Activated T-helper 2 cell treated with anti-CD3 and anti-CD28 coated beads, Interferon-gamma antibody, Interleukin-2, Interleukin-4, amounts not matched to agents 10 μg/mL and 5 μg/mL and 100 μg/mL, durations not matched to agents 14 hours and 24 hours and 36 hours (primary cell): ENCODE measurements at regions not wholly inside any gene's neighbourhood (a gene's known extent, or its start where the extent isn't known, plus 50 kb on each side); places are given as distances from the start of the nearest gene placed in this dataset.

Experiments used
- DNase-seq: peaks from one replicate; pipeline ENCODE4 v3.0.0; 2021; ENCODE audit warnings: low spot score
- H3K27ac Mint-ChIP-seq: one replicate; pipeline ENCODE4 v1.8.0; 2021; ENCODE audit warnings: mixed read lengths
- H3K27me3 Mint-ChIP-seq: one replicate; pipeline ENCODE4 v1.8.0; 2021; ENCODE audit warnings: low read depth, mixed read lengths
- H3K36me3 Mint-ChIP-seq: one replicate; pipeline ENCODE4 v1.8.0; 2021; ENCODE audit warnings: low read depth, mixed read lengths
- H3K4me1 Mint-ChIP-seq: one replicate; pipeline ENCODE4 v1.8.0; 2021; ENCODE audit warnings: low read depth, mixed read lengths
- H3K4me3 Mint-ChIP-seq: one replicate; pipeline ENCODE4 v1.8.0; 2021; ENCODE audit warnings: low read depth, mild to moderate bottlenecking, moderate library complexity, mixed read lengths
- H3K9me3 Mint-ChIP-seq: one replicate; pipeline ENCODE4 v1.8.0; 2021; ENCODE audit warnings: mixed read lengths
- intact Hi-C: fragments of 100-400 bp; cut with micrococcal nuclease; formaldehyde crosslinking; loops from one replicate; pipeline ENCODE4 v1.15.1; 2023

DNA sequence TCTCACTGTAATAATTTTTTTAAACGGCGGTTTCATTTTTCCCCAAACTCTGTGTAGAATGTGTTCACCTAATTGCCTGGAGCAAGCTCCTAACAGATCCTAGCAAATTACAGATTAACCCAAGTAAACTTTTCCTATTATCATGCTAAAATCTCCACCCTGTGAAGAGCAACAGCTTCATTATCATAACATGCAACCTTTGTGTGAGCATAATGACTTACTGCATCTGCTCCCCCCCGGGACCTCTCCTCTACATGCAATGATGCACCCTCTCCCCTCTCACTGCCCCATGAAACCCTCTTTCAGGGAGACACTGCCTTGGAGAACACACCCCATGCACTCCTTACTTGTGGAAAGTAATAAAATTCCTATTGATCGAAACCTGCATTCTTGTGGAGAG is 717.0 kb upstream of the TMPRSS15 start:
- H3K36me3 Mint-ChIP-seq = no peaks in the 10 kb centered on the region
- H3K4me3 Mint-ChIP-seq = no peak overlapping the region
- no peaks in the 10 kb centered on the region for H3K27me3 Mint-ChIP-seq
- H3K4me1 Mint-ChIP-seq = no peaks in the 10 kb centered on the region
- intact Hi-C loops = no loop called here
- no peak for DNase-seq
- peaks cover 72% of the 10 kb centered on the region for H3K9me3 Mint-ChIP-seq
- no peak overlapping the region for H3K27ac Mint-ChIP-seq

DNA sequence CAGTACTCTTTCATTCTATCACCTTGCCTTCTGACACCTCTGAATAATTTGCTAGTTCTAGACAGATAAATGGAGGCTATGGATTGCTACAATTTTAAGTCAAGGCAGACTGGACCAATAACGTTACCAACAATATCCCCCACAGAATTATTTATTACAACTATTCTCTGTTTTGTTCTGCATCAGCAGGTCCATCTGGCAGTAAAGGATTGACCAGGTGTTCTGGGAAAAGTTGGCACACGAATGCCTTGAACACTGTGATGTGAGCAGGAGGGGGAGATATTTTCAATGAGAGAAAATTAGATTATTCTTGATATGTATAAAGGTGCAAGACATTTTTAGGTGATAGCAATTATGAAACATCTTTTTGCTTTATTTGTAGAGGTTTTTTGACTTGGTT is 718.8 kb upstream of the TMPRSS15 start:
- H3K9me3 Mint-ChIP-seq = peaks cover 67% of the 10 kb centered on the region
- H3K36me3 Mint-ChIP-seq = no peaks in the 10 kb centered on the region
- no peaks in the 10 kb centered on the region for H3K27me3 Mint-ChIP-seq
- H3K4me3 Mint-ChIP-seq = no peak overlapping the region
- no peak overlapping the region for H3K27ac Mint-ChIP-seq
- intact Hi-C loops = no loop called here
- H3K4me1 Mint-ChIP-seq = no peaks in the 10 kb centered on the region
- DNase-seq = no peak

DNA sequence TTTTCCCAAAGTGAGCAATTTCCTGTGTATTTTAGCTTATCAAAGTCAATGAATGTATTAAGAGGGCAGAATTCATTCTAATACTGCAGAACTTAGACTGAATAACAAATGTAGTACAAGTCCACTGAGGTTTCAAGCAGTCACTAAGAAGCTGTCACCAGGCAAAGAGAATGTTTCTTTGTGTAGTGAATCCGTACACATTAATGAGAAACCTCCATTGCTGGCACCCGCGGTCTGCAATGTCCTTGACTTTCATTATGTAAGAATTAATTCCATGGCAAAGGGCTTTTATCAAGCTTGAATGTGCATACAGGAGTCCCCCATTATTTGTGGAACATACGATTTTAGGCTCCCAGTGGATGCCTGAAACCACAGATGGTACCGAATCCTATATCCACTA is 719.5 kb upstream of the TMPRSS15 start:
- Mint-ChIP-seq H3K27me3 (no peaks in the 10 kb centered on the region), H3K36me3 (no peaks in the 10 kb centered on the region), H3K4me3 (no peak overlapping the region), H3K27ac (no peak overlapping the region), H3K4me1 (no peaks in the 10 kb centered on the region), H3K9me3 (peaks cover 60% of the 10 kb centered on the region)
- no peak for DNase-seq
- intact Hi-C loops = no loop called here

DNA sequence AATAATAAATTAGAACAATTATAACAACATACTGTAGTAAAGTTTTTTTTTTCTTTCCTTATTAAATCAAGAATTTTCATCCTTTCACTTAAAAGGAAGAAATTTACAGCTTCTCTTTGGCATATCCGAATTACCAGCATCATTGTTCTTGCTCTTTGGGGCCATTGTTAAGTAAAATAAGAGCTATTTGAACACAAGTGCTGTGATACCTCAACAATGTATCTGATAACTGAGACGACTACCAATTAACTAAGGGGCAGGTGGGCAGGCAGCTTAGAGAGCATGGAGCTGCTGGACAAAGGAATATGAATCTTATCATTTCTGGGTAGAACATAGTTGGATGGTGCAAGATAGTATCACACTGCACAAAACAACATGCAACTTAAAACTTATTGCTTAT is 719.9 kb upstream of the TMPRSS15 start:
- intact Hi-C loops = no loop called here
- no peaks in the 10 kb centered on the region for H3K4me1 Mint-ChIP-seq
- no peaks in the 10 kb centered on the region for H3K36me3 Mint-ChIP-seq
- peaks cover 55% of the 10 kb centered on the region for H3K9me3 Mint-ChIP-seq
- no peaks in the 10 kb centered on the region for H3K27me3 Mint-ChIP-seq
- H3K4me3 Mint-ChIP-seq = no peak overlapping the region
- H3K27ac Mint-ChIP-seq = no peak overlapping the region
- DNase-seq = no peak

DNA sequence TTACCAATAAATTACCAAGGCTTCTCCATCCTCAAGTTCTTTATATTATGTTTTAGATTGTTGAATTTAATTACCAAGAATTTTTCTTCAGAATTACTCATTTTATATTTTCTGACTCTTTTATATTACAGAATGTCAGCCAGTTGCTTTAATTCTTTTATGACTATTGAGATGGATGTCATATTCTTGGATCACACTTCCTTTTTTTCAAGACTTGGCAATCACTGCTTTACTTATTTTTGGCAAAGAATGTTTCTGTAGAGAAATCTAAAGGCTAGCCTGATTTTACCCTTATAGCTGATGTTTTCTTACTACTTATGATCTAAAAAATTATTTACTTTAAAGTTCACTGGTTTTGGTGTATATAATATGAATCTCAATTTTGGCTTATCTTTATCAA is 721.1 kb upstream of the TMPRSS15 start:
- intact Hi-C loops = no loop called here
- H3K27me3 Mint-ChIP-seq = no peaks in the 10 kb centered on the region
- peaks cover 48% of the 10 kb centered on the region for H3K9me3 Mint-ChIP-seq
- no peaks in the 10 kb centered on the region for H3K4me1 Mint-ChIP-seq
- no peak for DNase-seq
- H3K27ac Mint-ChIP-seq = no peak overlapping the region
- no peaks in the 10 kb centered on the region for H3K36me3 Mint-ChIP-seq
- H3K4me3 Mint-ChIP-seq = no peak overlapping the region

DNA sequence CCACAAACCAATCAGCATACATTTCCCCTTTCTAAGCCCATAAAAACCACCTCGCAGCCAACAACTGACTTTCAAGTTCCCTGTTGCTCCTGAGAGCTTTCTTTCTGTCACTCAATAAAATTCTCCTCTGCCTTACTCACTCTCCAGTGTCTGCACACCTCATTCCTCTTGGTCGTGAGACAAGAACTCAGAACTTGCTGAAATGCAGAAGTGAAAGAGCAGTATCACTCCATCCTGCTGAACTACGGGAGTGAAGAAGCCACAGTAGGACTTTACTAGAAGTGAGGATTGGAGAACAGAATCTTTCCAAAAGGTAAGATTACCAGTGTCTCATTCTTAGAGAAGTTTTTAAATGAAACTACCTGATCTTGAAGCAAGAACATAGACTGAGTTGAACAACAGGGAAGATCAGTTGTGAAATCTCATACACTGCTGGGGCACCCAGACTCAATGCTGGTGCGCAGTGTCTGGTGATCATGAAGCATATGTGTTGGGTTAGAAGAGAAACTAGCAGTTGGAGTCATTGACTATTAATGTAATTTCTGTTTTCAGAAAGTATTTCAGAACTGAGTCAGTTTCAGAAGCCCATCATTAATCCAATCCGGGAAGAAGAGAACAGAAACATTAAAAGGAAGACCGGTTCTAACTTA is 726.9 kb upstream of the TMPRSS15 start:
- no peak overlapping the region for H3K4me3 Mint-ChIP-seq
- intact Hi-C loops = no loop called here
- no peaks in the 10 kb centered on the region for H3K4me1 Mint-ChIP-seq
- H3K27me3 Mint-ChIP-seq = no peaks in the 10 kb centered on the region
- no peak for DNase-seq
- H3K36me3 Mint-ChIP-seq = no peaks in the 10 kb centered on the region
- no peak overlapping the region for H3K27ac Mint-ChIP-seq
- peaks cover 37% of the 10 kb centered on the region for H3K9me3 Mint-ChIP-seq

DNA sequence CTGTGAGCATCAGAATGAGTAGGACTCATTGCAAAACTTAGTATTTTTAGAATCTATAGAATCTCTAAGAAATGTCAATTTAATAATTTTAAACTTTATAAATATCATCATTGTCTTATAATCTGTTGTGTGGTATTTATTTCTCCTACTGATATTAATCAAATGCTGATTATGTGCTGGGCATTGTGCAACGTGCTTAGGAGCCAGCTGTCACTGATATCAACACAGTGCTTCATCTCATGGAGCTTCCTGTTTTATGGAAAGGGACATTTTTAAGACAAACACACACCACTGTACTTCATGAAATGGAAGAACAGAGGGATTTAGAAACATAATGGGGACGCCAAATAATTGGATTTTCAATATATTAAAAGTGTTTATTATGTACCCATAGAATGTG is 737.9 kb upstream of the TMPRSS15 start:
- Mint-ChIP-seq H3K27me3 (no peaks in the 10 kb centered on the region), H3K4me3 (no peak overlapping the region), H3K36me3 (no peaks in the 10 kb centered on the region), H3K9me3 (peaks cover 31% of the 10 kb centered on the region), H3K27ac (no peak overlapping the region), H3K4me1 (no peaks in the 10 kb centered on the region)
- no peak for DNase-seq
- intact Hi-C loops = no loop called here

DNA sequence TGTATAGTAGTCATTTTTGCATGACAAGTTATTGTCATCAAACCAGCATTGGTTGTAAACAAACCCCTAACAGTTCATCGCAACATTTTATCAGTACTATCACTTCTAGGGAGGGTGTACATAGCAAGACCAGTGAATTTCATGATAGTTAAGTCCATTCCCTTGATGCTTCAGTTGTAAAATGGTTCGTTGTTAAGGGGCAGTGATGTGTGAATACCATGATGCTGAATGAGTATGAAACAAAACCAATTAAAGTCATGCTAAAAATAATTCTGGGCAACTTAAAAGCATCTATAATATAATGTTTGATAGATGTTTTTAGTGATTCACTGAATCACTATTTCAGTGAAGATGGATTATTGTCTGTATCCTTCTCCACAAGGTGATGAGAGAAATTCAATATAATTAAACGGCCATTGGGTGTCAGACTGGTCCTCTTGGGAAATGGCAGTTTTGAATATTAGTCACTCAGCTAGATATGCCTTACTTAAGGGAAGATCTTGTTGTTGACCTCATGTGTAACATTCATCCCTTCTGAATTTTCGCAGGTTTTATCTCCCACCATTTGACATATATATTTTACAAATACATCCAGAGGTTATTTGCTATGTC is 742.2 kb upstream of the TMPRSS15 start:
- Mint-ChIP-seq H3K27me3 (no peaks in the 10 kb centered on the region), H3K4me1 (no peaks in the 10 kb centered on the region), H3K27ac (no peak overlapping the region), H3K9me3 (peaks cover 47% of the 10 kb centered on the region), H3K4me3 (no peak overlapping the region), H3K36me3 (no peaks in the 10 kb centered on the region)
- intact Hi-C loops = no loop called here
- no peak for DNase-seq

DNA sequence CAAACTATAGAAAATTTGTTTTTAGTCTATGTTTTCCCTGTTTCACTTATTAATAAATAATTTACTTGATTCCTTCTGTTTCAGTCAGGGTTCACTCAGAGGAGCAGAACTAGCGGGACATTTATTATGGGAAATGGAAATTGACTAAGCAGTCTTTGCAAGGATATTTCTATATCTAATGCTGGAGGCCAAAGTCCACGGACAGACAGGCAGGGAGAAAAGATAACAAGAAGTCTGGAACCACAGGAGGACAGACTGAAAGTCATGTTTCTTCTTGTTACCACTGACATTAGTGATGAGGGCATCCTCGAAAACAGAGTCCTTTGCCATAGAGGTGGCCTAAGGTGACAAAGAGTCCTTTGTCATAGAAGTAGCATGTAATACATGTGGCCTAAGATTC is 744.5 kb upstream of the TMPRSS15 start:
- Mint-ChIP-seq H3K9me3 (peaks cover 41% of the 10 kb centered on the region), H3K4me1 (no peaks in the 10 kb centered on the region), H3K4me3 (no peak overlapping the region), H3K36me3 (no peaks in the 10 kb centered on the region), H3K27me3 (no peaks in the 10 kb centered on the region), H3K27ac (no peak overlapping the region)
- DNase-seq = no peak
- intact Hi-C loops = no loop called here

DNA sequence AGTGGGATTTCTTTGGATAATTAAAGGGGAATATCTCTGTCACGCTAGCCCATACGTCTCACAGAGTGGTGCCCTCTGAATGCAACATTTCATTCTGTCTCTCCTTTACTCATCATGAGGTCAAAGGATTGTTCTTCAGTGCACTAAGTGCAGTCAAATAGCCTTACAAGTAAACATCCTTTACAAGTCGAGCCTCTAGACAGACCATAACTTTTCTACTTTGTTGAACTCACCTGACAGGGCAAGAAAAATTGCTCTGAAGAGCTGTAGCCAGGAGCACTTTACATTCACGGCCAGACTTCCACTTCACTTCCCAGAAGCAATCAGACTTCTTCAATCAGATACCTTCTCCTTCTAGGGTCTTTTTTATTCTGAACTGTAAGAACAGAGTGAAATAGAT is 768.0 kb upstream of the TMPRSS15 start:
- Mint-ChIP-seq H3K36me3 (no peaks in the 10 kb centered on the region), H3K9me3 (peaks cover 40% of the 10 kb centered on the region), H3K4me3 (no peak overlapping the region), H3K27ac (no peak overlapping the region), H3K27me3 (no peaks in the 10 kb centered on the region), H3K4me1 (no peaks in the 10 kb centered on the region)
- DNase-seq = no peak
- intact Hi-C loops = no loop called here

DNA sequence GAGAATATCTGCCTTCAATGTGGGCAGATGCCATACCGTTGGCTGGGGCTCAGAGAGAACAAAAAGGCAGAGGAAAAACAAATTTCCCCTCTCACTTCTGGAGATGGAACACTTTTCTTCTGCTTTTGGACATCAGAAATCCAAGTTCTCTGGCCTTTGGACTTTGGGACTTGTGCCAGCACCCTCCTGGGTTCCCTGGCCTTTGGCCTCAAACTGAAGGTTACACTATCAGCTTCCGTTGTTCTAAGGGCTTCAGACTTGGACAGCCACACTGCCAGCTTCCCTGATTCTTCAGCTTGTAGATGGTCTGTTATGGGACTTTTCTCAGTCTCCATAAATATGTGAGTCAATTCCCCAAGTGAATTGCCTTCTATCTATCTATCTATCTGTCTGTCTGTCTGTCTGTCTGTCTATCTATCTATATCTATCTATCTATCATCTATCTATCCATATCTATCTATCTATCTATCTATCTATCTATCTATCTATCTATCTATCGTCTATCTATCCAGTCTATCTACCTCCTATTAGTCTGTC is 778.1 kb upstream of the TMPRSS15 start:
- no peak for DNase-seq
- H3K27me3 Mint-ChIP-seq = no peaks in the 10 kb centered on the region
- intact Hi-C loops = no loop called here
- H3K36me3 Mint-ChIP-seq = no peaks in the 10 kb centered on the region
- H3K27ac Mint-ChIP-seq = no peak overlapping the region
- H3K4me3 Mint-ChIP-seq = no peak overlapping the region
- no peaks in the 10 kb centered on the region for H3K4me1 Mint-ChIP-seq
- peaks cover 56% of the 10 kb centered on the region for H3K9me3 Mint-ChIP-seq

DNA sequence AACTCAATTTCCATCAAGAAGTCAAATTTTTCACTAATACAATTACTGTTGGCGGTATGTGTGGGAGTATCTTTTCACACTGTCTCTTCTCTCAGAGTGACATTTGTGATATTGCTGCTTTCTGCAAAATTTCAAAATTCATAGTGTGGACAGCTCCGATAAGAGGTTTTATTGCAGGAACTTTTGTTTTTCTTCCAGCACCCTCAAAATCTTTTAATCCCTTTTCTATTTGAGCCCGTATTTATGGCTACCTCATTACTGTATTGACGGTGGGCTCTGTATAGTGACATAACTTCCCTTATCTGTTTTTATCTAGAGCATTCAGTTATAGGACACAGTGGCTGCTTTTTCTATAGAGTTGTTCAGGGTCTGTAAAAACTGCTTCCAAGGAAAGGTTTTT is 794.4 kb upstream of the TMPRSS15 start:
- no peaks in the 10 kb centered on the region for H3K36me3 Mint-ChIP-seq

DNA sequence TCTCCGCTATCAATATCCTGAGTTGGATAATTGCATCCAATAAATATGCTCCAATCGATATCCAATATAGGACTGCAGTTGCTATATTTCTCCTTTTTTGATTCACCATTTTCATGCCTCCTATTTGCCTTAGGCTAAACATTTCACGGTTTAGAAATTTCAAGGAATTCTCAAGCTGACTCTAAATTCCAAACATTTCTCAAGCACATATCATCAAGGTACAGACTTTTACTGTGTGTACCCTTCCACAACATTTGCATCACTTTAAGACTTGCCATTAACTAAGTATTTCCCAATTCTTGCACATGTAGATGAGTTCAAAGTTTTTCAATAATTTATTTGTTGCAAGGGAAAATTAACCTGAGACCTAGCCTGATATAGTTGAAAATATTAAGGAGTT is 795.2 kb upstream of the TMPRSS15 start:
- Mint-ChIP-seq H3K27me3 (no peaks in the 10 kb centered on the region), H3K4me1 (no peaks in the 10 kb centered on the region), H3K4me3 (no peak overlapping the region), H3K9me3 (peaks cover 60% of the 10 kb centered on the region), H3K27ac (no peak overlapping the region), H3K36me3 (no peaks in the 10 kb centered on the region)
- intact Hi-C loops = no loop called here
- no peak for DNase-seq

More for the DNA sequence above, 794.4 kb upstream of the TMPRSS15 start:
- no peak for DNase-seq
- Mint-ChIP-seq H3K9me3 (peaks cover 53% of the 10 kb centered on the region), H3K4me1 (no peaks in the 10 kb centered on the region), H3K4me3 (no peak overlapping the region), H3K27ac (no peak overlapping the region), H3K27me3 (no peaks in the 10 kb centered on the region)
- intact Hi-C loops = no loop called here
